Gastrocnemius medialis (tissue), 4 donors: ENCODE measurements at regions not wholly inside any gene's neighbourhood (a gene's known extent, or its start where the extent isn't known, plus 50 kb on each side); places are given as distances from the start of the nearest gene placed in this dataset.
"Not testable (repeated sequence)": the region's sequence is repeated elsewhere in the genome, so short reads cannot be mapped to it uniquely, and the experiment has no call there.

Source experiments
- ATAC-seq, 2 donors: fragments of 150-250 bp; one replicate each; pipeline ENCODE4 v1.9.1; 2016
- DNase-seq, 2 donors: peaks; one replicate each; pipeline ENCODE4 v3.0.0-alpha.2; 2019
- H3K27ac ChIP-seq, 4 donors: fragments of 200-600 bp; sonication (generic); 1 replicate in 1 of 4; 2 replicates in 3 of 4; pipeline ENCODE4 v1.5.1; 2016 to 2018; ENCODE audit warnings: mild to moderate bottlenecking in 2 of 4, moderate library complexity in 1 of 4
- H3K27me3 ChIP-seq, 3 donors: fragments of 200-600 bp; sonication (generic) in 2 of 3; 1 replicate in 1 of 3; 2 replicates in 2 of 3; pipeline versions ENCODE4 v1.5.1 to v1.6.0; 2016 to 2019; ENCODE audit warnings: mild to moderate bottlenecking in 1 of 3, moderate library complexity in 1 of 3
- H3K36me3 ChIP-seq, 2 donors: fragments of 200-600 bp; sonication (generic) in 1 of 2; one replicate each; pipeline ENCODE4 v1.5.1; 2017 to 2018
- H3K4me1 ChIP-seq, 2 donors: fragments of 200-600 bp; sonication (generic) in 1 of 2; one replicate each; pipeline ENCODE4 v1.5.1; 2016 to 2017; ENCODE audit warnings: mild to moderate bottlenecking in 2 of 2
- H3K4me3 ChIP-seq, 4 donors: fragments of 200-600 bp; sonication (generic) in 3 of 4; 1 replicate in 1 of 4; 2 replicates in 3 of 4; pipeline ENCODE4 v1.5.1; 2016 to 2019; ENCODE audit warnings: mild to moderate bottlenecking in 2 of 4
- H3K9me3 ChIP-seq, 3 donors: fragments of 200-600 bp; sonication (generic) in 2 of 3; 1 replicate in 1 of 3; 2 replicates in 2 of 3; pipeline ENCODE4 v1.5.1; 2016 to 2019
- in situ Hi-C, 4 donors: fragments of 200-750 bp; cut with MboI; loops; one replicate each; pipeline versions ENCODE4 v1.15.0 to v1.8.0; 2017; ENCODE audit warnings: low sequenced_read_pairs in 4 of 4
- intact Hi-C: fragments of 100-400 bp; cut with DNase I; formaldehyde crosslinking; loops from one replicate; pipeline ENCODE4 v1.15.1; 2023; ENCODE audit warnings: low total_unique reads

GRCh38 chr21:9744166-9744565 lies 777.2 kb upstream of the TPTE start:
- DNase-seq, H3K27me3 ChIP-seq, in situ Hi-C loops, H3K9me3 ChIP-seq, intact Hi-C loops, H3K4me1 ChIP-seq, H3K27ac ChIP-seq, H3K36me3 ChIP-seq, ATAC-seq, H3K4me3 ChIP-seq: not testable (repeated sequence)

GRCh38 chr21:9744593-9744992 lies 776.8 kb upstream of the TPTE start:
- H3K27ac ChIP-seq, H3K4me3 ChIP-seq, intact Hi-C loops, ATAC-seq, H3K9me3 ChIP-seq, H3K4me1 ChIP-seq, H3K36me3 ChIP-seq, DNase-seq, H3K27me3 ChIP-seq, in situ Hi-C loops: not testable (repeated sequence)

- H3K27me3 ChIP-seq, H3K27ac ChIP-seq, ATAC-seq, H3K9me3 ChIP-seq, in situ Hi-C loops, H3K4me1 ChIP-seq, intact Hi-C loops, H3K4me3 ChIP-seq, DNase-seq, H3K36me3 ChIP-seq: not testable (repeated sequence)
These were observed 775.8 kb upstream of the TPTE start for GRCh38 chr21:9745457-9746108.

- H3K9me3 ChIP-seq, H3K36me3 ChIP-seq, DNase-seq, H3K27me3 ChIP-seq, H3K27ac ChIP-seq, H3K4me1 ChIP-seq, in situ Hi-C loops, ATAC-seq, intact Hi-C loops, H3K4me3 ChIP-seq: not testable (repeated sequence)
These were observed 775.1 kb upstream of the TPTE start for GRCh38 chr21:9746311-9746710.

- H3K4me1 ChIP-seq, in situ Hi-C loops, H3K27me3 ChIP-seq, ATAC-seq, H3K9me3 ChIP-seq, H3K27ac ChIP-seq, H3K36me3 ChIP-seq, DNase-seq, intact Hi-C loops, H3K4me3 ChIP-seq: not testable (repeated sequence)
These were observed 774.4 kb upstream of the TPTE start for GRCh38 chr21:9746831-9747606.

GRCh38 chr21:9747870-9748269 lies 773.5 kb upstream of the TPTE start:
- H3K9me3 ChIP-seq, H3K36me3 ChIP-seq, DNase-seq, H3K4me1 ChIP-seq, intact Hi-C loops, H3K27ac ChIP-seq, H3K27me3 ChIP-seq, H3K4me3 ChIP-seq, in situ Hi-C loops, ATAC-seq: not testable (repeated sequence)

- H3K36me3 ChIP-seq, in situ Hi-C loops, intact Hi-C loops, H3K9me3 ChIP-seq, DNase-seq, ATAC-seq, H3K4me1 ChIP-seq, H3K27ac ChIP-seq, H3K4me3 ChIP-seq, H3K27me3 ChIP-seq: not testable (repeated sequence)
These were observed 772.9 kb upstream of the TPTE start for GRCh38 chr21:9748451-9748850.

- H3K27ac ChIP-seq, H3K36me3 ChIP-seq, H3K27me3 ChIP-seq, intact Hi-C loops, H3K4me3 ChIP-seq, in situ Hi-C loops, DNase-seq, H3K9me3 ChIP-seq, H3K4me1 ChIP-seq, ATAC-seq: not testable (repeated sequence)
These were observed 771.6 kb upstream of the TPTE start for GRCh38 chr21:9749741-9750230.
